WTC11 (cell line): ENCODE measurements at regions not wholly inside any gene's neighbourhood (a gene's known extent, or its start where the extent isn't known, plus 50 kb on each side); places are given as distances from the start of the nearest gene placed in this dataset.

Source experiments
- CTCF ChIP-seq: fragments of 200-600 bp; IDR thresholded peaks from 2 replicates; pipeline ENCODE4 v1.8.0; 2022; ENCODE audit warnings: antibody characterized with exemption
- E2F1 ChIP-seq: sonication (generic); formaldehyde crosslinking; IDR thresholded peaks from 2 replicates; pipeline ENCODE4 v1.8.0; 2022; ENCODE audit warnings: mild to moderate bottlenecking, missing genetic modification reagents
- ESRRA ChIP-seq: sonication (generic); formaldehyde crosslinking; IDR thresholded peaks from 2 replicates; pipeline ENCODE4 v1.8.1; 2022; ENCODE audit warnings: mild to moderate bottlenecking, missing genetic modification reagents, borderline replicate concordance
- PREB ChIP-seq: sonication (generic); formaldehyde crosslinking; IDR thresholded peaks from 2 replicates; pipeline ENCODE4 v1.8.1; 2022; ENCODE audit warnings: mild to moderate bottlenecking, missing genetic modification reagents, moderate library complexity, borderline replicate concordance
- SP1 ChIP-seq: sonication (generic); formaldehyde crosslinking; conservative IDR thresholded peaks from 2 replicates; pipeline ENCODE4 v1.8.1; 2022; ENCODE audit warnings: missing genetic modification reagents

GRCh38 chr13:67642657-67643056, 412.5 kb upstream of the PCDH9 start:
- TF ChIP-seq CTCF (no peak), SP1 (CRISPR knock-in tag) (no peak), E2F1 (no peak), PREB (CRISPR knock-in tag) (no peak), ESRRA (no peak)
